T47D (cell line): ENCODE measurements at regions not wholly inside any gene's neighbourhood (a gene's known extent, or its start where the extent isn't known, plus 50 kb on each side); places are given as distances from the start of the nearest gene placed in this dataset.
A peak's percentile ranks its signal among the peaks of the same experiment; 100 is the strongest.

Source experiments
- DNase-seq, 2 experiments: peaks; one replicate each; pipeline versions ENCODE4 v3.0.0 to v3.0.0-alpha.2; 2011 to 2012; ENCODE audit warnings: low read depth in 1 of 2, low spot score in 1 of 2
- JUND ChIP-seq: IDR thresholded peaks from 2 replicates; pipeline ENCODE4 v1.6.1; 2012; ENCODE audit warnings: low read depth
- in situ Hi-C: cut with HindIII; loops from 2 replicates; pipeline ENCODE4 v1.10.0; 2016; ENCODE audit warnings: low sequenced_read_pairs, low pct_unique_long_range_greater_than_20kb

GRCh38 chr10:121071901-121072300, 220.7 kb downstream of the WDR11 start:
- in situ Hi-C loops, result no loop called here
- TF ChIP-seq JUND, result no peak

GRCh38 chr10:121073728-121074127, 222.6 kb downstream of the WDR11 start:
- DNase-seq, result no peak
- in situ Hi-C loops, result no loop called here
- TF ChIP-seq JUND, result no peak

More at GRCh38 chr10:121071901-121072300, 220.7 kb downstream of the WDR11 start:
- DNase-seq, result no peak

GRCh38 chr10:121076776-121077715, 225.9 kb downstream of the WDR11 start:
- DNase-seq, result peak in 1 of 2 experiments; percentile 39
- TF ChIP-seq JUND, result no peak
- in situ Hi-C loops, result no loop called here

GRCh38 chr10:121078036-121078435, 226.9 kb downstream of the WDR11 start:
- no peak for DNase-seq
- in situ Hi-C loops, result no loop called here
- no peak for TF ChIP-seq JUND

GRCh38 chr10:121078672-121079102, 227.5 kb downstream of the WDR11 start:
- in situ Hi-C loops, result no loop called here
- no peak for TF ChIP-seq JUND
- DNase-seq, result no peak

DNA sequence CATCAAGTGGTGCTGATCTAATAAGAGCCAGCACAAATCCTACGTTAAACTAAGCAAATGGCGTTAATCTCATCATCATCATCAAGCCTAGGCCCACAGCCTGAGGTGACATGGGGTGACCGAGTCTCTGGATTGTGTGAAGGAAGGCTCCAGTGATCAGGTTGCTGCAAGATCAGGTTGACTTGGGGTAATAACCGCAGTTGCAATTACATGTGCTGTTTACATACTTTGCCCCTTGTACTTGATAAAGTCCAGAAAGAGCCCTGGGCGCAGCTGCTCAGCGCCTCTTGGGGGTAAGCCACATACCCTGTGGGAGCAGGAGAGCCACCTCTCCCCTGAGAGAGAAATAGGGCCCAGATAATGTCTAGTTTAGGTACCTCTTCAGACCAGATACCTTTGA, 228.1 kb downstream of the WDR11 start:
- TF ChIP-seq JUND, result no peak
- in situ Hi-C loops, result no loop called here
- no peak for DNase-seq

GRCh38 chr10:121080281-121080891, 229.2 kb downstream of the WDR11 start:
- in situ Hi-C loops, result no loop called here
- TF ChIP-seq JUND, result no peak
- no peak for DNase-seq

DNA sequence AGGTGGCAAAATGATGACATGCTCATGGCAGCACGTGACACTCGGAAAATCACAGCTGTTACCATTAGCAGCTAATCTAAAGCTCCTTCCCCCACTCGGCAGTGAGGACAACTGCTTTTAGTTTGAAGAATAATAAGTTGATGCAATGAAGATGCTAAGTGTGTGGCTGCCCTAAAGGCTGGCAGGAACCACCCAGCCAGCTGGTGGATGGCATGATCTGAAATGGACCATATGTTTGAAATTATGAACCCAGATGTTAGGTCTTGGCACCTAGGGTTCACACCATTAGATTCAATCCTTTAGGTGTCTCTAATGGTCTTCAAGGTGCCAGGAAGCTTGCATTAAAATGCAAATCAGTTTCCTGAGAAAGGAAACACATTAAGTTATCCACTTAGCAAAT, 230.1 kb downstream of the WDR11 start:
- in situ Hi-C loops, result no loop called here
- no peak for DNase-seq
- TF ChIP-seq JUND, result no peak

GRCh38 chr10:121082984-121083383, 231.8 kb downstream of the WDR11 start:
- in situ Hi-C loops, result no loop called here
- no peak for DNase-seq
- TF ChIP-seq JUND, result no peak

- DNase-seq, result no peak
- no peak for TF ChIP-seq JUND
- in situ Hi-C loops, result no loop called here
Measured at GRCh38 chr10:121084016-121084674, 233.0 kb downstream of the WDR11 start.

DNA sequence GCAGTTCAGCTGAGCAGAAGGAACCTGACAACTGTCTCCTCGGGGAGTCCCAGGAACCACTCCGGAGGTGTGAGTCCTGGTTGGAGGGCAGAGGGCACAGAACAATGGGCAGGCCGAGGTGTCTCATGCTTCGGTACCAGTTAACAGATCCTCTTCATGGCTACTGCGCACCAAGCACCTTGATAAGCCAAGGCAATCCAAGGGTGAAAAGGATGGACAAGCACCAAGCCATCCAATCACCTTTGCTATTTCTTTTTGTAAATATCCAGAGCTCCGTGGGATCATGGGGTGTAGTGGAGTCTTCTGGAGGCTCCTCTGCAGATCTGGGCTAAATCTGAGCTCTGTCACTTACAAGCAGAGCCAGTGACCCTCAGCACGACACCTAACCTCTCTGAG, 233.5 kb downstream of the WDR11 start:
- DNase-seq, result no peak
- TF ChIP-seq JUND, result no peak
- in situ Hi-C loops, result no loop called here

GRCh38 chr10:121085367-121085766, 234.2 kb downstream of the WDR11 start:
- in situ Hi-C loops, result no loop called here
- DNase-seq, result no peak
- no peak for TF ChIP-seq JUND

DNA sequence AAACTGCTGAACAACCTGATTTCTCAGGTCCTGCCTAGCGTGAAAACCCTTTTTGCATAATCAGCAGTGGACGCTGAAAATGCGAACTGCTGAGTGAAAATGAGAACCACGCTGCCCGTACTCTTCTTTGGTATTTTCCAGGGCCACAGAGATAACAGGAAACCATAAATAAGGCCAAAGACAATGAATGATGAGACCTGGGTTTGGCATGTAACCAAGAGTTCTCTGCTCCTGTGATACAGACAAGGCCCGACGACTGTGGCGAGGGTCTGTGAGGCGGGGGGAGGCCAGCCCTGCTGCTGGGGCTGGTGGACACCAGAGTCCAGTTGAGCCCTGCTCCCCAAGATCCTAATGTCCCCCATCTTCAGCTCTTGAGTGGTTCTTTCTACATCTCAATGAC, 236.0 kb downstream of the WDR11 start:
- no peak for DNase-seq
- in situ Hi-C loops, result no loop called here
- no peak for TF ChIP-seq JUND
